ENCODE measurements at regions not wholly inside any gene's neighbourhood (a gene's known extent, or its start where the extent isn't known, plus 50 kb on each side); places are given as distances from the start of the nearest gene placed in this dataset.

DNA sequence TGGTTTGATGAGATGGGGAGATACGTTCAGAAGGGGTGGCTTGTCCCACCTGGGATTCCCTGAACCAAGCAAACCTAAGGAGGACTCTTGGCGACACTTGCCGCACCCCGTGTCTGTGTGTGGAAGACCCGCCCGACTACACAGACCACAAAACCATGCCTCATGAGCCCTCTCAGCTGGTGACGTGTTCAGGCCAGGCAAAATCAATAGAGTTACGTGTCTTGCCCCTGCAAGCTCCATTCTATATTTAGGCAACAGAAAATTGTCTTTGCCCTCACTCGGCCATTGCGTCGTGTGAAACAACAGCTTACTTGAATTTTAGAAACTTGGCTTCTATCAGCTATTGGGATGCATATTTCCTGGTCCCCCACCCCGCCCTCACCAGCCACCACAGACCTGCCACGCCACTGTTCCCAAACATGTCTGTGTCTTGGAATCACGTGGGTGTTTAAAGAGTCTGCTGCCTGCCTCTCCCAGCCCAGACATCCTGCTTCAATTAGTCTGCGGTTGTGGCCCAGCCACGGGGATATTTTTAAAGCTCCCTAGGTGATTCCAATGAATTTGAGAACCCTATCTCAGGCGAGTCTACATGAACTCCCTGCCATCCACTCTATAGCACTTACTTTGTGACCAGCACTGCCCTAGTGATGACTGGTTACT, 279.2 kb upstream of the EXOC2 start:
- Histone ChIP-seq H3K36me3 (replicated peaks; ENCODE audit: low read depth, low read length) (no peaks in the 10 kb centered on the region), H4K20me1 (ENCODE audit: insufficient read depth, low read length) (no peaks in the 10 kb centered on the region), H3K9me3 (ENCODE audit: insufficient read depth, low read length) (no peaks in the 10 kb centered on the region), H3K79me2 (ENCODE audit: low read length) (no peaks in the 10 kb centered on the region), H3K27me3 (ENCODE audit: low read depth, low read length) (no peaks in the 10 kb centered on the region), H3K4me2 (ENCODE audit: low read length) (no peak overlapping the region), H3K9ac (ENCODE audit: low read length) (no peak overlapping the region), H3K4me3 (ENCODE audit: low read length) (no peak overlapping the region), H3K4me1 (ENCODE audit: low read length) (no peaks in the 10 kb centered on the region), H2AFZ (ENCODE audit: low read depth, low read length) (no peak overlapping the region), H3K27ac (ENCODE audit: low read length) (no peak overlapping the region)
- TF ChIP-seq, protein P1, sequence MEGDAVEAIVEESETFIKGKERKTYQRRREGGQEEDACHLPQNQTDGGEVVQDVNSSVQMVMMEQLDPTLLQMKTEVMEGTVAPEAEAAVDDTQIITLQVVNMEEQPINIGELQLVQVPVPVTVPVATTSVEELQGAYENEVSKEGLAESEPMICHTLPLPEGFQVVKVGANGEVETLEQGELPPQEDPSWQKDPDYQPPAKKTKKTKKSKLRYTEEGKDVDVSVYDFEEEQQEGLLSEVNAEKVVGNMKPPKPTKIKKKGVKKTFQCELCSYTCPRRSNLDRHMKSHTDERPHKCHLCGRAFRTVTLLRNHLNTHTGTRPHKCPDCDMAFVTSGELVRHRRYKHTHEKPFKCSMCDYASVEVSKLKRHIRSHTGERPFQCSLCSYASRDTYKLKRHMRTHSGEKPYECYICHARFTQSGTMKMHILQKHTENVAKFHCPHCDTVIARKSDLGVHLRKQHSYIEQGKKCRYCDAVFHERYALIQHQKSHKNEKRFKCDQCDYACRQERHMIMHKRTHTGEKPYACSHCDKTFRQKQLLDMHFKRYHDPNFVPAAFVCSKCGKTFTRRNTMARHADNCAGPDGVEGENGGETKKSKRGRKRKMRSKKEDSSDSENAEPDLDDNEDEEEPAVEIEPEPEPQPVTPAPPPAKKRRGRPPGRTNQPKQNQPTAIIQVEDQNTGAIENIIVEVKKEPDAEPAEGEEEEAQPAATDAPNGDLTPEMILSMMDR (IDR thresholded peaks at IDR 0.05; ENCODE audit: low read depth, low read length), result no peak
- no peak for TF ChIP-seq EZH2phosphoT487 (IDR thresholded peaks at IDR 0.05; ENCODE audit: low read depth)

DNA sequence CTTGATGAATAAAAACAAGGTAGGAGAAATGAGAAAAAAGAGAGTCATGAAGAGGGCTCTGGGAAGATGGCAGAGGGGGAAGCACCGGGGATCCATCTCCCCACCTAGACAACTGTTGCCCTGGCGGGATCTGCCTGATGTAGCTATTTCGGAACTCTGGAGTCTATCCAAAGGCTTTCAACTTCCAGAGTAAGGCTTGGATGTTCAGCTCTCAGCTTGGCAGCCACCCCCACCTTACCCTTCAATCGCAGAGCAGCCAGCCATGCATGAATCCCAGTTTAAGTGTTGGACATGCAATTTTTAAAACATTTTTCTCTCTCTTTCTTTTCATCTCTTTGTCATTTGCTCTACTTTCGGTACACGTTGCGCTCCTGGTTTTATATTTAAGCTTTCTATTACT, 275.9 kb upstream of the EXOC2 start:
- Histone ChIP-seq H3K9ac (ENCODE audit: low read length) (no peak overlapping the region), H3K36me3 (replicated peaks; ENCODE audit: low read depth, low read length) (no peaks in the 10 kb centered on the region), H3K27ac (ENCODE audit: low read length) (no peak overlapping the region), H2AFZ (ENCODE audit: low read depth, low read length) (no peak overlapping the region), H3K4me1 (ENCODE audit: low read length) (no peaks in the 10 kb centered on the region), H3K4me2 (ENCODE audit: low read length) (no peak overlapping the region), H3K9me3 (ENCODE audit: insufficient read depth, low read length) (no peaks in the 10 kb centered on the region), H3K79me2 (ENCODE audit: low read length) (no peaks in the 10 kb centered on the region), H3K27me3 (ENCODE audit: low read depth, low read length) (0 out of 2 replicates have a peak, but pooled peaks cover 6% of the 10 kb centered on the region), H4K20me1 (ENCODE audit: insufficient read depth, low read length) (no peaks in the 10 kb centered on the region), H3K4me3 (ENCODE audit: low read length) (no peak overlapping the region)
- TF ChIP-seq, protein P1 (IDR thresholded peaks at IDR 0.05; ENCODE audit: low read depth, low read length), result no peak
- TF ChIP-seq EZH2phosphoT487 (IDR thresholded peaks at IDR 0.05; ENCODE audit: low read depth), result no peak

DNA sequence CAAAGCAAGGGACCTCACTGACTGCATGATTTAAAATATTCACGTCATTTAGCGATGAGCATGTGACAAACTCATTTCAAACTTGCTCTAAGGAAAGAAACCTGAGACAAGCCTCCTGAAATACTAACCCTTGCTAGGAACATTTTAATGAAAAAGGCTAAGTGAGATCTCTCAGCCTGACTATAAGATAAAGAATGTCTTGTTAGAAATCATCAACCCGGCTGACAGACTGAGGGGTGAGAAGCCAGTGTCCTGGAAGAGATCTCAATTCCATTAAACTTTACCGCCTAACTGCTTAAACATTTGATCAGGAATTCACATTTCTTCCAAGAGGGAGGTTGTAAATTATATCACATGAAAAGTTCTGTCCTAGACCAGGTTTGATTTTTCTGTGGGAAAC, 274.8 kb upstream of the EXOC2 start:
- Histone ChIP-seq H2AFZ (ENCODE audit: low read depth, low read length) (no peak overlapping the region), H3K4me2 (ENCODE audit: low read length) (no peak overlapping the region), H3K36me3 (replicated peaks; ENCODE audit: low read depth, low read length) (no peaks in the 10 kb centered on the region), H3K79me2 (ENCODE audit: low read length) (no peaks in the 10 kb centered on the region), H3K4me3 (ENCODE audit: low read length) (no peak overlapping the region), H3K27me3 (ENCODE audit: low read depth, low read length) (0 out of 2 replicates have a peak, but pooled peaks cover 8% of the 10 kb centered on the region), H3K27ac (ENCODE audit: low read length) (no peak overlapping the region), H3K4me1 (ENCODE audit: low read length) (no peaks in the 10 kb centered on the region), H4K20me1 (ENCODE audit: insufficient read depth, low read length) (no peaks in the 10 kb centered on the region), H3K9me3 (ENCODE audit: insufficient read depth, low read length) (no peaks in the 10 kb centered on the region), H3K9ac (ENCODE audit: low read length) (no peak overlapping the region)
- TF ChIP-seq, protein P1 (IDR thresholded peaks at IDR 0.05; ENCODE audit: low read depth, low read length), result no peak
- no peak for TF ChIP-seq EZH2phosphoT487 (IDR thresholded peaks at IDR 0.05; ENCODE audit: low read depth)

DNA sequence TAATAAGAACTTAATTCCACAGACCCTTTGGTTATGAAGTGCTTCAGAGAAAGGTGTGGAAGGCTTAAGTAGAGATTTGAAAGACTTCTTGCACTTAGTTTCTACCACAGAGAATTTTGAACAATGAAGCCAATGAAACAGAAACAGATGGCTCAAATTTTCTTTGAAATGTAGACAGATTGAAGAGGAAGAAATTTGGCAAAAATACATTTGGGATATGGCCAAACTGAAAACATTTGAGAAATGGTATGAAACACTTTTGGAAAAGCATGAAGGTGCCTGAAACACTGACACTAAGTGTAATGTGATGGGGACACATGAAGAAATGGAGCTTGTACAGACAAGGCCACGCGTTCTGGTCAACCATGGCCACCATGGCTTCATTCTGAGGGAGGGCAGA, 272.4 kb upstream of the EXOC2 start:
- no peaks in the 10 kb centered on the region for H4K20me1 ChIP-seq (ENCODE audit: insufficient read depth, low read length)
- H3K36me3 ChIP-seq (replicated peaks; ENCODE audit: low read depth, low read length), result no peaks in the 10 kb centered on the region
- TF ChIP-seq EZH2phosphoT487 (IDR thresholded peaks at IDR 0.05; ENCODE audit: low read depth), result no peak
- TF ChIP-seq, protein P1 (IDR thresholded peaks at IDR 0.05; ENCODE audit: low read depth, low read length), result no peak
- H3K4me2 ChIP-seq (ENCODE audit: low read length), result no peak overlapping the region
- no peak overlapping the region for H3K27ac ChIP-seq (ENCODE audit: low read length)
- no peak overlapping the region for H3K4me3 ChIP-seq (ENCODE audit: low read length)
- H3K9me3 ChIP-seq (ENCODE audit: insufficient read depth, low read length), result no peaks in the 10 kb centered on the region
- H3K79me2 ChIP-seq (ENCODE audit: low read length), result no peaks in the 10 kb centered on the region
- 0 out of 2 replicates have a peak, but pooled peaks cover 10% of the 10 kb centered on the region for H3K27me3 ChIP-seq (ENCODE audit: low read depth, low read length)
- no peak overlapping the region for H2AFZ ChIP-seq (ENCODE audit: low read depth, low read length)
- no peak overlapping the region for H3K9ac ChIP-seq (ENCODE audit: low read length)
- H3K4me1 ChIP-seq (ENCODE audit: low read length), result no peaks in the 10 kb centered on the region
